ENCODE measurements at regions not wholly inside any gene's neighbourhood (a gene's known extent, or its start where the extent isn't known, plus 50 kb on each side); places are given as distances from the start of the nearest gene placed in this dataset.

- DNase-seq: no peak
Measured at GRCh38 chr2:176687944-176688343, 418.7 kb downstream of the MTX2 start.

GRCh38 chr2:176689711-176690110 lies 420.5 kb downstream of the MTX2 start:
- DNase-seq: no peak

- no peak for DNase-seq
Measured at GRCh38 chr2:176691471-176691870, 422.2 kb downstream of the MTX2 start.

- DNase-seq: no peak
Measured at GRCh38 chr2:176692533-176692932, 423.3 kb downstream of the MTX2 start.

GRCh38 chr2:176699098-176699497 lies 429.9 kb downstream of the MTX2 start:
- DNase-seq: no peak

GRCh38 chr2:176699644-176700043 lies 430.4 kb downstream of the MTX2 start:
- no peak for DNase-seq

GRCh38 chr2:176702131-176702530 lies 432.9 kb downstream of the MTX2 start:
- DNase-seq: no peak

GRCh38 chr2:176704282-176704858 lies 435.1 kb downstream of the MTX2 start:
- DNase-seq: no peak

- no peak for DNase-seq
Measured at GRCh38 chr2:176709149-176709951, 440.1 kb downstream of the MTX2 start.

GRCh38 chr2:176709991-176710390 lies 440.7 kb downstream of the MTX2 start:
- no peak for DNase-seq

GRCh38 chr2:176710657-176711186 lies 441.5 kb downstream of the MTX2 start:
- no peak for DNase-seq

- DNase-seq: no peak
Measured at GRCh38 chr2:176725873-176726645, 456.8 kb downstream of the MTX2 start.

- DNase-seq: no peak
Measured at GRCh38 chr2:176727696-176728095, 458.5 kb downstream of the MTX2 start.

GRCh38 chr2:176729706-176730569 lies 460.7 kb downstream of the MTX2 start:
- peak; percentile 86 for DNase-seq

GRCh38 chr2:176732780-176733179 lies 463.5 kb downstream of the MTX2 start:
- DNase-seq: no peak

GRCh38 chr2:176733698-176734430 lies 464.6 kb downstream of the MTX2 start:
- DNase-seq: no peak

GRCh38 chr2:176734868-176735267 lies 465.6 kb downstream of the MTX2 start:
- no peak for DNase-seq

- no peak for DNase-seq
Measured at GRCh38 chr2:176742271-176742670, 470.3 kb upstream of the HNRNPA3 start.

GRCh38 chr2:176743671-176744070 lies 468.9 kb upstream of the HNRNPA3 start:
- DNase-seq: no peak

GRCh38 chr2:176744146-176744545 lies 468.4 kb upstream of the HNRNPA3 start:
- no peak for DNase-seq

GRCh38 chr2:176745543-176746200 lies 466.9 kb upstream of the HNRNPA3 start:
- DNase-seq: no peak

Data from NCI-H2029 treated with DMSO at 0.1 percent for 48 hours (cell line).